CD4-positive, CD25-positive, alpha-beta regulatory T cell (primary cell): ENCODE measurements at regions not wholly inside any gene's neighbourhood (a gene's known extent, or its start where the extent isn't known, plus 50 kb on each side); places are given as distances from the start of the nearest gene placed in this dataset.

Experiments
- ATAC-seq, 2 donors: fragments of 150-1000 bp; cut with Tn5 transposase; one replicate each; pipeline ENCODE4 v1.10.0; 2021; ENCODE audit warnings: low read depth in 2 of 2, moderate number of reproducible peaks in 2 of 2, moderate library complexity in 1 of 2
- DNase-seq, 3 donors: peaks; one replicate each; pipeline versions ENCODE4 v3.0.0 to v3.0.0-alpha.2; 2012 to 2022; ENCODE audit warnings: mixed read lengths in 1 of 3
- H3K27ac ChIP-seq: one replicate; pipeline ENCODE4 v1.7.0; 2013; ENCODE audit warnings: mild to moderate bottlenecking, low read length; ENCODE audit not compliant: insufficient read depth, poor library complexity, severe bottlenecking
- H3K27me3 ChIP-seq: one replicate; pipeline ENCODE4 v1.7.0; 2013; ENCODE audit warnings: low read length; ENCODE audit not compliant: control insufficient read depth, insufficient read depth
- H3K36me3 ChIP-seq: one replicate; pipeline ENCODE4 v1.7.0; 2013; ENCODE audit warnings: mild to moderate bottlenecking, low read length, moderate library complexity; ENCODE audit not compliant: control insufficient read depth, insufficient read depth
- H3K4me1 ChIP-seq: 2 replicates; pipeline ENCODE4 v1.7.0; 2013; ENCODE audit warnings: mild to moderate bottlenecking, low read length; ENCODE audit not compliant: insufficient read depth, control insufficient read depth, poor library complexity, severe bottlenecking
- H3K4me3 ChIP-seq: one replicate; pipeline ENCODE4 v1.7.0; 2013; ENCODE audit warnings: low read depth, mild to moderate bottlenecking, low read length, moderate library complexity
- H3K9me3 ChIP-seq, 2 experiments: 1 replicate in 1 of 2; 2 replicates in 1 of 2; pipeline ENCODE4 v1.7.0; 2013; ENCODE audit warnings: low read length in 2 of 2, mild to moderate bottlenecking in 1 of 2, moderate library complexity in 1 of 2; ENCODE audit not compliant: control insufficient read depth in 2 of 2
- H3K27ac Mint-ChIP-seq, 3 donors: one replicate each; pipeline ENCODE4 v1.8.0; 2020 to 2022; ENCODE audit warnings: mild to moderate bottlenecking in 3 of 3, mixed read lengths in 3 of 3, moderate library complexity in 2 of 3
- H3K27me3 Mint-ChIP-seq: one replicate; pipeline ENCODE4 v1.8.0; 2022; ENCODE audit warnings: mild to moderate bottlenecking, mixed read lengths
- H3K36me3 Mint-ChIP-seq: one replicate; pipeline ENCODE4 v1.8.0; 2020; ENCODE audit warnings: mixed read lengths
- H3K4me1 Mint-ChIP-seq, 4 donors: one replicate each; pipeline ENCODE4 v1.8.0; 2020 to 2022; ENCODE audit warnings: mixed read lengths in 4 of 4, mild to moderate bottlenecking in 1 of 4
- H3K4me3 Mint-ChIP-seq, 4 donors: one replicate each; pipeline ENCODE4 v1.8.0; 2020 to 2022; ENCODE audit warnings: mild to moderate bottlenecking in 4 of 4, mixed read lengths in 4 of 4, moderate library complexity in 3 of 4
- H3K9me3 Mint-ChIP-seq, 7 donors: one replicate each; pipeline ENCODE4 v1.8.0; 2020 to 2022; ENCODE audit warnings: mixed read lengths in 7 of 7, mild to moderate bottlenecking in 3 of 7, moderate library complexity in 2 of 7

GRCh38 chr5:153080940-153081339, 409.5 kb upstream of the GRIA1 start:
- no peaks in the 10 kb centered on the region for H3K4me1 ChIP-seq
- no peak overlapping the region for H3K4me3 ChIP-seq
- no peaks in the 10 kb centered on the region for H3K36me3 ChIP-seq
- peaks cover 0 to 10% (median 1%) of the 10 kb centered on the region in 7 donors for H3K9me3 Mint-ChIP-seq
- no peaks in the 10 kb centered on the region for H3K4me1 Mint-ChIP-seq
- DNase-seq (no peak), ATAC-seq (no peak)
- no peaks in the 10 kb centered on the region for H3K27me3 Mint-ChIP-seq
- H3K4me3 Mint-ChIP-seq: no peak overlapping the region
- H3K36me3 Mint-ChIP-seq: no peaks in the 10 kb centered on the region
- peaks cover 0 to 4% of the 10 kb centered on the region in 2 experiments for H3K9me3 ChIP-seq
- H3K27ac ChIP-seq: no peak overlapping the region
- H3K27ac Mint-ChIP-seq: no peak overlapping the region
- no peaks in the 10 kb centered on the region for H3K27me3 ChIP-seq

GRCh38 chr5:153081385-153081784, 409.1 kb upstream of the GRIA1 start:
- Histone ChIP-seq H3K27ac (no peak overlapping the region), H3K4me1 (no peaks in the 10 kb centered on the region), H3K4me3 (no peak overlapping the region), H3K36me3 (no peaks in the 10 kb centered on the region), H3K27me3 (no peaks in the 10 kb centered on the region), H3K9me3 (peaks cover 0 to 4% of the 10 kb centered on the region in 2 experiments)
- no peak overlapping the region for H3K27ac Mint-ChIP-seq
- no peaks in the 10 kb centered on the region for H3K4me1 Mint-ChIP-seq
- ATAC-seq (no peak), DNase-seq (no peak)
- no peak overlapping the region for H3K4me3 Mint-ChIP-seq
- no peaks in the 10 kb centered on the region for H3K27me3 Mint-ChIP-seq
- H3K36me3 Mint-ChIP-seq: no peaks in the 10 kb centered on the region
- peaks cover 0 to 10% (median 1%) of the 10 kb centered on the region in 7 donors for H3K9me3 Mint-ChIP-seq

GRCh38 chr5:153084511-153084910, 406.0 kb upstream of the GRIA1 start:
- Mint-ChIP-seq H3K4me3 (no peak overlapping the region), H3K9me3 (peaks cover 0 to 14% (median 3%) of the 10 kb centered on the region in 7 donors), H3K36me3 (no peaks in the 10 kb centered on the region), H3K4me1 (no peaks in the 10 kb centered on the region), H3K27ac (no peak overlapping the region), H3K27me3 (no peaks in the 10 kb centered on the region)
- DNase-seq: no peak
- H3K27ac ChIP-seq: no peak overlapping the region
- H3K36me3 ChIP-seq: no peaks in the 10 kb centered on the region
- ATAC-seq: no peak
- H3K9me3 ChIP-seq: no peaks in the 10 kb centered on the region
- H3K27me3 ChIP-seq: no peaks in the 10 kb centered on the region
- H3K4me1 ChIP-seq: no peaks in the 10 kb centered on the region
- no peak overlapping the region for H3K4me3 ChIP-seq

- H3K36me3 Mint-ChIP-seq: no peaks in the 10 kb centered on the region
- Histone ChIP-seq H3K9me3 (no peaks in the 10 kb centered on the region), H3K36me3 (no peaks in the 10 kb centered on the region), H3K4me1 (no peaks in the 10 kb centered on the region), H3K27ac (no peak overlapping the region), H3K27me3 (no peaks in the 10 kb centered on the region), H3K4me3 (no peak overlapping the region)
- no peaks in the 10 kb centered on the region for H3K27me3 Mint-ChIP-seq
- no peak for DNase-seq
- no peak for ATAC-seq
- H3K4me3 Mint-ChIP-seq: no peak overlapping the region
- no peak overlapping the region for H3K27ac Mint-ChIP-seq
- H3K4me1 Mint-ChIP-seq: no peaks in the 10 kb centered on the region
- H3K9me3 Mint-ChIP-seq: peaks cover 0 to 16% (median 5%) of the 10 kb centered on the region in 7 donors
Measured at GRCh38 chr5:153086486-153086885, 404.0 kb upstream of the GRIA1 start.

- Histone ChIP-seq H3K27ac (no peak overlapping the region), H3K27me3 (no peaks in the 10 kb centered on the region), H3K4me1 (no peaks in the 10 kb centered on the region), H3K4me3 (no peak overlapping the region), H3K36me3 (no peaks in the 10 kb centered on the region), H3K9me3 (no peaks in the 10 kb centered on the region)
- no peak overlapping the region for H3K4me3 Mint-ChIP-seq
- no peaks in the 10 kb centered on the region for H3K36me3 Mint-ChIP-seq
- no peaks in the 10 kb centered on the region for H3K4me1 Mint-ChIP-seq
- peaks cover 0 to 15% (median 8%) of the 10 kb centered on the region in 7 donors for H3K9me3 Mint-ChIP-seq
- ATAC-seq: no peak
- no peak overlapping the region for H3K27ac Mint-ChIP-seq
- H3K27me3 Mint-ChIP-seq: no peaks in the 10 kb centered on the region
- DNase-seq: no peak
Measured at GRCh38 chr5:153088538-153088937, 401.9 kb upstream of the GRIA1 start.

GRCh38 chr5:153094333-153094732, 396.1 kb upstream of the GRIA1 start:
- Mint-ChIP-seq H3K36me3 (no peaks in the 10 kb centered on the region), H3K9me3 (peaks cover 2 to 20% (median 10%) of the 10 kb centered on the region in 7 donors), H3K4me1 (no peaks in the 10 kb centered on the region), H3K27me3 (no peaks in the 10 kb centered on the region), H3K4me3 (no peak overlapping the region), H3K27ac (no peak overlapping the region)
- no peaks in the 10 kb centered on the region for H3K9me3 ChIP-seq
- DNase-seq: no peak
- ATAC-seq: no peak
- H3K27me3 ChIP-seq: no peaks in the 10 kb centered on the region
- H3K4me3 ChIP-seq: no peak overlapping the region
- H3K27ac ChIP-seq: no peak overlapping the region
- no peaks in the 10 kb centered on the region for H3K4me1 ChIP-seq
- no peaks in the 10 kb centered on the region for H3K36me3 ChIP-seq

- no peaks in the 10 kb centered on the region for H3K4me1 Mint-ChIP-seq
- Histone ChIP-seq H3K4me1 (no peaks in the 10 kb centered on the region), H3K27ac (no peak overlapping the region), H3K27me3 (no peaks in the 10 kb centered on the region), H3K4me3 (no peak overlapping the region), H3K9me3 (no peaks in the 10 kb centered on the region), H3K36me3 (no peaks in the 10 kb centered on the region)
- DNase-seq (no peak), ATAC-seq (no peak)
- peaks cover 2 to 16% (median 3%) of the 10 kb centered on the region in 7 donors for H3K9me3 Mint-ChIP-seq
- no peaks in the 10 kb centered on the region for H3K36me3 Mint-ChIP-seq
- H3K27ac Mint-ChIP-seq: no peak overlapping the region
- H3K27me3 Mint-ChIP-seq: no peaks in the 10 kb centered on the region
- no peak overlapping the region for H3K4me3 Mint-ChIP-seq
Measured at GRCh38 chr5:153096381-153096780, 394.1 kb upstream of the GRIA1 start.

- no peak overlapping the region for H3K27ac Mint-ChIP-seq
- no peaks in the 10 kb centered on the region for H3K36me3 ChIP-seq
- DNase-seq (no peak), ATAC-seq (no peak)
- H3K27ac ChIP-seq: no peak overlapping the region
- H3K4me1 Mint-ChIP-seq: no peaks in the 10 kb centered on the region
- H3K36me3 Mint-ChIP-seq: no peaks in the 10 kb centered on the region
- no peaks in the 10 kb centered on the region for H3K9me3 ChIP-seq
- peaks cover 0 to 12% (median 6%) of the 10 kb centered on the region in 7 donors for H3K9me3 Mint-ChIP-seq
- no peak overlapping the region for H3K4me3 ChIP-seq
- H3K4me3 Mint-ChIP-seq: no peak overlapping the region
- no peaks in the 10 kb centered on the region for H3K27me3 ChIP-seq
- H3K4me1 ChIP-seq: no peaks in the 10 kb centered on the region
- no peaks in the 10 kb centered on the region for H3K27me3 Mint-ChIP-seq
Measured at GRCh38 chr5:153099328-153099727, 391.1 kb upstream of the GRIA1 start.
